MM.1S (cell line): ENCODE measurements at regions not wholly inside any gene's neighbourhood (a gene's known extent, or its start where the extent isn't known, plus 50 kb on each side); places are given as distances from the start of the nearest gene placed in this dataset.

Source experiments
- EZH2 ChIP-seq: fragments of 300-600 bp; sonication (generic); optimal IDR thresholded peaks from 2 replicates; pipeline ENCODE3; 2017; ENCODE audit warnings: low read depth, mild to moderate bottlenecking, antibody characterized with exemption, low read length, mixed read lengths
- EZH2phosphoT487 ChIP-seq: fragments of 300-600 bp; sonication (generic); IDR thresholded peaks from 2 replicates; pipeline ENCODE4 v1.6.1; 2018; ENCODE audit warnings: antibody characterized with exemption, low read length
- TF ChIP-seq, protein P1 (sequence below): fragments of 300-600 bp; sonication (generic); IDR thresholded peaks from 2 replicates; pipeline ENCODE4 v1.5.1; 2016; ENCODE audit warnings: antibody characterized with exemption, low read length, mixed read lengths

DNA sequence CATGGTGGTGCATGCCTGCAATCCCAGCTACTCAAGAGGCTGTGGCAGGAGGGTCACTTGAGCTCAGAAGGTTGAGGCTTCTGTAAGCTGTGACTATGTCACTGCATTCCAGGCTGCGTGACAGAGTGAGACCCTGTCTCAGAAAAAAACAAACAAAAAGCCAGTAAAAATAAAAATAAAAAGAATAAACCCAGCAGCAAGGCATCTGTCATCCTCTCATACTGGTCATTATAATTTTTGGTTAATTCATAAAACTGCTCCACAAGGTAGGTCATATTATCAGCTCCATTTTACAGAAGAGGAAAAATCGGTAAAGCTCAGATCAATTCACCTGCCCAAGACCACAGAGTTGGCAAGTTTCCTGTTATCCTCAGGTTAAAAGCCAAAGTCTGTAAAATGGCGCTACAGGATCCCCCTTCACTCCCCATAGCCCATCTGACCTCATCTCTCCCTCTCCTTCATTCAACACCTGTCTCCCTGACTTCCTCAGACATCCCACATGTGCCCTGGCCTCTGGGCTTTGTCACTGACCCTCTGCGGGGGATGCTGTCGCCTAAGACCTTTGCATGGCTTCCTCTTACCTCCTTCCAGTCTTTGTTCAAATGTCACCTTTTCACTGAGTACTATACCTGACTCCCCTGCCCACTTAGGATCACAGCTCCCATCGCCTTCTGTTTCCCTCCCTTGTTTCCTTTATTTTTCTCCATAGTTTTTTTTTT, 213.2 kb upstream of the ZNF217 start:
- TF ChIP-seq, protein P1, sequence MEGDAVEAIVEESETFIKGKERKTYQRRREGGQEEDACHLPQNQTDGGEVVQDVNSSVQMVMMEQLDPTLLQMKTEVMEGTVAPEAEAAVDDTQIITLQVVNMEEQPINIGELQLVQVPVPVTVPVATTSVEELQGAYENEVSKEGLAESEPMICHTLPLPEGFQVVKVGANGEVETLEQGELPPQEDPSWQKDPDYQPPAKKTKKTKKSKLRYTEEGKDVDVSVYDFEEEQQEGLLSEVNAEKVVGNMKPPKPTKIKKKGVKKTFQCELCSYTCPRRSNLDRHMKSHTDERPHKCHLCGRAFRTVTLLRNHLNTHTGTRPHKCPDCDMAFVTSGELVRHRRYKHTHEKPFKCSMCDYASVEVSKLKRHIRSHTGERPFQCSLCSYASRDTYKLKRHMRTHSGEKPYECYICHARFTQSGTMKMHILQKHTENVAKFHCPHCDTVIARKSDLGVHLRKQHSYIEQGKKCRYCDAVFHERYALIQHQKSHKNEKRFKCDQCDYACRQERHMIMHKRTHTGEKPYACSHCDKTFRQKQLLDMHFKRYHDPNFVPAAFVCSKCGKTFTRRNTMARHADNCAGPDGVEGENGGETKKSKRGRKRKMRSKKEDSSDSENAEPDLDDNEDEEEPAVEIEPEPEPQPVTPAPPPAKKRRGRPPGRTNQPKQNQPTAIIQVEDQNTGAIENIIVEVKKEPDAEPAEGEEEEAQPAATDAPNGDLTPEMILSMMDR, result no peak
- TF ChIP-seq EZH2 (no peak), EZH2phosphoT487 (no peak)
